ENCODE measurements at regions not wholly inside any gene's neighbourhood (a gene's known extent, or its start where the extent isn't known, plus 50 kb on each side); places are given as distances from the start of the nearest gene placed in this dataset.
"Not testable (repeated sequence)": the region's sequence is repeated elsewhere in the genome, so short reads cannot be mapped to it uniquely, and the experiment has no call there.

DNA sequence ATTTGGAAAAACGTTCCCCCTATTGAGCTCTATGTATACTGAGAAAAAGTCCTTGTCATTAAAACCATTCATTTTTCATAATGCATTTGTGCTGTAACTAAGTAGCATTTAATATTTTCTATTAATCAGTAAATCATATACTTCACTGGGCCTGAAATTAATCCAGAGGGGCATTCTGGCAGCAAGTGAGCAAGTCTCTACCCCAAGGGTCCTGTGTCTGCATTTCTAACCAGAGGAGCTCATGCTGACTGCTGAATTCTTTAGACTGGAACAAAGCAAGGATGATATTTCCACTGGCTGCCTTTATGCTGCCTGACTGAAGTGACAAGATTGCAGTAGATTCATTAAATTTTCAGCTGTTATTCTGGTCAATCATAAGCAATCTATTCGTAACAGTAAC, 246.5 kb downstream of the SLITRK2 start:
- TF ChIP-seq, protein P1, sequence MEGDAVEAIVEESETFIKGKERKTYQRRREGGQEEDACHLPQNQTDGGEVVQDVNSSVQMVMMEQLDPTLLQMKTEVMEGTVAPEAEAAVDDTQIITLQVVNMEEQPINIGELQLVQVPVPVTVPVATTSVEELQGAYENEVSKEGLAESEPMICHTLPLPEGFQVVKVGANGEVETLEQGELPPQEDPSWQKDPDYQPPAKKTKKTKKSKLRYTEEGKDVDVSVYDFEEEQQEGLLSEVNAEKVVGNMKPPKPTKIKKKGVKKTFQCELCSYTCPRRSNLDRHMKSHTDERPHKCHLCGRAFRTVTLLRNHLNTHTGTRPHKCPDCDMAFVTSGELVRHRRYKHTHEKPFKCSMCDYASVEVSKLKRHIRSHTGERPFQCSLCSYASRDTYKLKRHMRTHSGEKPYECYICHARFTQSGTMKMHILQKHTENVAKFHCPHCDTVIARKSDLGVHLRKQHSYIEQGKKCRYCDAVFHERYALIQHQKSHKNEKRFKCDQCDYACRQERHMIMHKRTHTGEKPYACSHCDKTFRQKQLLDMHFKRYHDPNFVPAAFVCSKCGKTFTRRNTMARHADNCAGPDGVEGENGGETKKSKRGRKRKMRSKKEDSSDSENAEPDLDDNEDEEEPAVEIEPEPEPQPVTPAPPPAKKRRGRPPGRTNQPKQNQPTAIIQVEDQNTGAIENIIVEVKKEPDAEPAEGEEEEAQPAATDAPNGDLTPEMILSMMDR (IDR thresholded peaks at IDR 0.05): no peak
- Histone ChIP-seq H3K27ac (no peak overlapping the region), H3K36me3 (no peaks in the 10 kb centered on the region), H3K27me3 (no peaks in the 10 kb centered on the region), H3K9me3 (no peaks in the 10 kb centered on the region), H3K4me3 (no peak overlapping the region), H3K4me1 (no peaks in the 10 kb centered on the region)
- intact Hi-C loops (cut with DNase I; ENCODE audit: low total_unique reads): no loop called here
- no peak for DNase-seq

- Histone ChIP-seq H3K4me3 (no peak overlapping the region), H3K27me3 (no peaks in the 10 kb centered on the region), H3K27ac (no peak overlapping the region), H3K4me1 (no peaks in the 10 kb centered on the region), H3K36me3 (no peaks in the 10 kb centered on the region), H3K9me3 (no peaks in the 10 kb centered on the region)
- DNase-seq: no peak
- TF ChIP-seq, protein P1 (IDR thresholded peaks at IDR 0.05): no peak
- intact Hi-C loops (cut with DNase I; ENCODE audit: low total_unique reads): no loop called here
Measured at GRCh38 chrX:146090732-146091131, 273.1 kb downstream of the SLITRK2 start.

DNA sequence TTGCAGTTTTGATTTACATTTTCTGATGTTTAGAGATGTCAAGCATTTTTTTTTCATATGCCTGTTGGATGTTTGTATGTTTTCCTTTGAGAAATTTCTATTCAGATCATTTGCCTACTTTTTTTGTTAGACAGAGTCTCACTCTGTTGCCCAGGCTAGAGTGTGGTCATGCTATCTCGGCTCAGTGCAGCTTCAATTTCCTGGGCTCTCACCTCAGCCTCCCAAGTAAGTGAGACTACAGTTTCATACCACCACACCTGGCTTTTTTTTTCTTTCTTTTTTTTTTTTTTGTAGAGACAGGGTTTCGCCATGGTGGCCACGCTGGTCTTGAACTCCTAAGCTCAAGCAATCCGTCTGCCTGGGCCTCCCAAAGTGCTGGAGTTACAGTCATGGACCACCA, 291.7 kb downstream of the SLITRK2 start:
- no peaks in the 10 kb centered on the region for H3K36me3 ChIP-seq
- TF ChIP-seq, protein P1 (IDR thresholded peaks at IDR 0.05): no peak
- H3K4me3 ChIP-seq: no peak overlapping the region
- intact Hi-C loops (cut with DNase I; ENCODE audit: low total_unique reads): no loop called here
- DNase-seq: no peak
- no peaks in the 10 kb centered on the region for H3K4me1 ChIP-seq
- H3K27me3 ChIP-seq: no peaks in the 10 kb centered on the region
- no peak overlapping the region for H3K27ac ChIP-seq
- no peaks in the 10 kb centered on the region for H3K9me3 ChIP-seq

- H3K27ac ChIP-seq; H3K4me1 ChIP-seq; intact Hi-C loops (cut with DNase I; ENCODE audit: low total_unique reads); H3K27me3 ChIP-seq; H3K36me3 ChIP-seq; H3K4me3 ChIP-seq; H3K9me3 ChIP-seq; DNase-seq: not testable (repeated sequence)
Measured at GRCh38 chrX:146119074-146119473, 301.4 kb downstream of the SLITRK2 start.

DNA sequence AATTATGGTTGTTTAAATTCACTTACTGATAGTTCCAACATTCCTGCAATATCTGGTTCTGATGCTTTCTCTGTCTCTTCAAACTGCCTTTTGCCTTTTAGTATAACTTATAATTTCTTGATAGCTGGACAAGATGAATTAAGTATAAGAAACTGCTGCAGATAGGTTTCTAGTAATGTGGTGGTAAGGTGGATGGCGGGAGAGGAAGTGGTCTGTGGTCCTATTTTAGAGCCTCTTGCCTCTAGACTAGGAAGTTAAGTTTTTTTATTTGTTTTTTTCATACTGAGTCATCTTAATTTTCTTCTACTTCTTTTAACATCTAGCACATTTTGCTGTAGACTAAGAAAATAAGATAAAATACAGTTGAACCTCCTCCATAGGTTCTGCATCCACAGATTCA, 310.0 kb downstream of the SLITRK2 start:
- DNase-seq: no peak
- H3K36me3 ChIP-seq: no peaks in the 10 kb centered on the region
- no peaks in the 10 kb centered on the region for H3K4me1 ChIP-seq
- intact Hi-C loops (cut with DNase I; ENCODE audit: low total_unique reads): no loop called here
- no peak overlapping the region for H3K27ac ChIP-seq
- TF ChIP-seq, protein P1 (IDR thresholded peaks at IDR 0.05): no peak
- H3K9me3 ChIP-seq: no peaks in the 10 kb centered on the region
- no peaks in the 10 kb centered on the region for H3K27me3 ChIP-seq
- no peak overlapping the region for H3K4me3 ChIP-seq

- Histone ChIP-seq H3K4me1 (no peaks in the 10 kb centered on the region), H3K27ac (no peak overlapping the region), H3K36me3 (no peaks in the 10 kb centered on the region), H3K27me3 (no peaks in the 10 kb centered on the region), H3K4me3 (no peak overlapping the region), H3K9me3 (no peaks in the 10 kb centered on the region)
- TF ChIP-seq, protein P1 (IDR thresholded peaks at IDR 0.05): no peak
- no peak for DNase-seq
- intact Hi-C loops (cut with DNase I; ENCODE audit: low total_unique reads): no loop called here
Measured at GRCh38 chrX:146141221-146141620, 323.6 kb downstream of the SLITRK2 start.

All from tibial artery (tissue), 4 donors.